ENCODE measurements at regions not wholly inside any gene's neighbourhood (a gene's known extent, or its start where the extent isn't known, plus 50 kb on each side); places are given as distances from the start of the nearest gene placed in this dataset.
A peak's percentile ranks its signal among the peaks of the same experiment; 100 is the strongest.

DNA sequence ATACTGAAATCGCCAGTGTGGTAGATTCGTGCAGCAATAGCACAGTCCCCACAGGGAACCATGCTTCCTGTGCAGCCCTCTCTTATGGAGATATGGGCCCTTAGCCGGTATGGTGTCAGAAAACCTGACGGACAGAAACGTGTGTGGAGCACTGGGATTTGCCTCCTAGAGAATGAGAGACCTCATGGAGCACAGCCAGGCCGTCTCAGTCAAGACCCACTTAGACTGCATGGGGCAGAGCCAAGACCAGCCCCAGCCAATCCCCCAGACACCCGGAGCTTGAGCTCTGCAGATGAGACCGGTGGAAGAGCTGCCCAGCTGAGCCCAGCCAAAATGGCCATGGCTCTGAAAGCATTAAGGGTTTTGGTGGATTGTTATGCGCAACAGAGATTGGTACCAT, 163.7 kb downstream of the DLL1 start:
- no peak overlapping the region for H3K27ac Mint-ChIP-seq
- ATAC-seq = no peak
- no peaks in the 10 kb centered on the region for H3K36me3 Mint-ChIP-seq
- H3K4me1 Mint-ChIP-seq = peaks cover 0 to 6% (median under 1%) of the 10 kb centered on the region in 4 donors
- H3K4me3 Mint-ChIP-seq = no peak overlapping the region
- POLR2A ChIA-PET = interaction anchor here (0.7 kb wide), 2 partner anchors 146 to 328 kb away, joined by 3 to 4 read pairs; no protein-coding TSS in a partner anchor
- DNase-seq = no peak
- H3K27me3 Mint-ChIP-seq = peaks cover 0 to 2% (median 0%) of the 10 kb centered on the region in 5 donors
- peaks cover 0 to 4% (median 2%) of the 10 kb centered on the region in 9 donors for H3K9me3 Mint-ChIP-seq

DNA sequence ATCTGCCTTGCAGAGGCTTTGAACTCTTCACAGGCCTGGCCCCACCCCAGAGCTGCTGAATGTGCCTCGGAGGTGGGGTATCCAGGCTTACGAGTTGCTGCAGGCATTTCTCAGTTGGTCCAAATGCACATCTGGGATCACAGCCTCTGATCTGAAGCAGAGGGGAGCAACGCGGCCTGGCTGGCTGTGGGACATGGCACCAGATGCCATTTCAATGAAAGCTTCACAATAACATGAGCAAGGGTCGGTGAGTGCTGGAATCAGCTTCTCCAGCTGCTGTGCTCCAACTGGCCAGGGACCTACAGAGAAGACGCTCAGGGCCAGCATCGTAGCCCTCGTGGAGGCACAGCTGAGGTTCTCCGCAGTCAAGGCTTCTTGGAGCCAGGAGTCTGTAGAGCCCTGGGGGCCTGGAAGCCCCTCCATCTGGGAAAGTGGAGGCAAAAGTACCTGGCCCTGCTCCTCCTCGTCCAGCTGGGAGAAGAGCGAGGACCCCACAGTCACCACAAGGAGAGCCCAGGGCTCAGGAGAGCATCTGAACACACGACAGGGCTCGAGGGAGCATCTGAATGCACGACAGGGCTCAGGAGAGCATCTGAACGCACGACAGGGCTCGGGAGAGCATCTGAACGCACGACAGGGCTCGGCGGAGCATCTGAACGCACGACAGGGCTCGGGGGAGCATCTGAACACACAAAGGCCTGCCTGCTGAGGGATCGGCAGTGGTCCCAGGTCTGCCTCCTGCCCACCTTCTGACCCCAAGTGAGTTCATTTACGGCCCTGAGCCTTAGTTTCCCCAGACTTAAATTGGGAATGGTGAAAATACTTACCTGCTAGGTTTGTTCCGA, 165.2 kb downstream of the DLL1 start:
- Mint-ChIP-seq H3K4me3 (no peak overlapping the region), H3K27me3 (peaks cover 0 to 2% (median 0%) of the 10 kb centered on the region in 5 donors), H3K4me1 (no peaks in the 10 kb centered on the region), H3K27ac (no peak overlapping the region), H3K36me3 (peaks cover 0 to 10% (median 0%) of the 10 kb centered on the region in 3 donors), H3K9me3 (peaks cover 4 to 18% (median 12%) of the 10 kb centered on the region in 9 donors)
- POLR2A ChIA-PET = no interaction called here
- DNase-seq (peak in 1 of 10 donors; percentile 26), ATAC-seq (no peak)

DNA sequence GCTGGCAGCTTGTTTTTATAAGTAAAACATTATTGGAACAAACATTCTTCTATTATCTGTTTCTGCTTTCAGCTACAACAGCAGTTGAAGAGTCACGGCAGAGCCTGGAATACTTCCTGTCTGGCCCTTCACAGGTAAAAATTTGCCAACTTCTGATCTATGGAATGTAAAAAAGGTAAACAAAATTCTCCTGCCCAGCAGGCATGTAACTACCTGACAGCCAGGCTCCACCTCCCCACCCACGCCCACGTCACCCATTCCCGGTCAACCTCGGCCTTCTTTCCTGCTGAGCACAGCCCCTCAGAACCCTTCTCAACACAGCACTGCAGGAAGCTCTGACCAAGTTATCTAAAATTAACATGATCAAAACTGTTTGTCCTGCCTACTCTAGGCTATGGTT, 166.0 kb downstream of the DLL1 start:
- H3K27me3 Mint-ChIP-seq = peaks cover 0 to 2% (median 0%) of the 10 kb centered on the region in 5 donors
- POLR2A ChIA-PET = no interaction called here
- peaks cover 0 to 17% (median 1%) of the 10 kb centered on the region in 3 donors for H3K36me3 Mint-ChIP-seq
- H3K4me3 Mint-ChIP-seq = no peak overlapping the region
- DNase-seq (no peak), ATAC-seq (no peak)
- H3K9me3 Mint-ChIP-seq = peaks cover 8 to 27% (median 20%) of the 10 kb centered on the region in 9 donors
- H3K4me1 Mint-ChIP-seq = no peaks in the 10 kb centered on the region
- peak overlapping the region in 1 of 10 donors; percentile 43 for H3K27ac Mint-ChIP-seq

DNA sequence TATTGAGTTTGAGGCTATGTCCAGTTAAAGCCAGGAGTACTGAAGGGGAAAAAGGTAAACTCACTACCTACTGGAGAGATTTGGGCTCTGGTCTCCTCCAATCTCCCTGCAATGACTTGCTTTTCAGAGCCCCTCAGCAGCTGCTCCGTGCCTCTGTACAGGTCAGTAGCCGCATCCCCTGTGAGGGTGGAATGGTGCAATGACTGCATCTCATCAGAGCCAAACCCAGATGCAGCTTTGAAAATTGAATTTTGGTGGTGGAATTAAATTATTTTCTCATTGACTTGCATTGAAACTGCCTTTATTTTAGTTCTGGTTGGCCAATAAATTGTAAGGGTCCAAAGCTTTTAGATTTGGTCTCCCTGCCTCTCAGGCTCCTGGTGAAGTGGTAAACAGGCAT, 166.7 kb downstream of the DLL1 start:
- H3K27ac Mint-ChIP-seq = no peak overlapping the region
- no peak for ATAC-seq
- no peaks in the 10 kb centered on the region for H3K4me1 Mint-ChIP-seq
- H3K27me3 Mint-ChIP-seq = peaks cover 0 to 2% (median 0%) of the 10 kb centered on the region in 5 donors
- peaks cover 12 to 34% (median 23%) of the 10 kb centered on the region in 9 donors for H3K9me3 Mint-ChIP-seq
- POLR2A ChIA-PET = no interaction called here
- DNase-seq = no peak
- H3K4me3 Mint-ChIP-seq = no peak overlapping the region
- H3K36me3 Mint-ChIP-seq = peaks cover 0 to 24% (median 5%) of the 10 kb centered on the region in 3 donors

DNA sequence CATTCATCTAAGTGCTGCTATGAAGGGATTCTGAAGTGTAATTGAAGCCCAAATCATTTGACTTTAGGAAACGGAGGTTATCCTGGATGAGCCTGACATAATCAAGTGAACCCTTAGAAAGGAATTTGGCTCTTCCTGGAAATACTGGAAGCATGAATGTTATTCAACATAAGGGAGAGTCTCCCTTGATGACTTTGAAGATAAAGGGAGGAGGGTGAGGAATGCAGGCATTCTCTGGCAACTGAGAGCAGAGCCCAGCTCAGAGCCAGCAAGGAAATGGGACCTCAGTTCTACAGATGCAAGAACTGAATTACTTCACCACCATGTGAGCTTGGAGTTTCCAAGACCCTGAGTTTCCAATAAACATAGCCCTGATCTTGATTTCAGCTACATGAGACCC, 168.2 kb downstream of the DLL1 start:
- peaks cover 0 to 34% (median 12%) of the 10 kb centered on the region in 3 donors for H3K36me3 Mint-ChIP-seq
- peaks cover 13 to 42% (median 29%) of the 10 kb centered on the region in 9 donors for H3K9me3 Mint-ChIP-seq
- no peak overlapping the region for H3K4me3 Mint-ChIP-seq
- peaks cover 0 to 4% (median 0%) of the 10 kb centered on the region in 5 donors for H3K27me3 Mint-ChIP-seq
- ATAC-seq (no peak), DNase-seq (no peak)
- POLR2A ChIA-PET = no interaction called here
- H3K4me1 Mint-ChIP-seq = peaks cover 0 to 4% (median 0%) of the 10 kb centered on the region in 4 donors
- H3K27ac Mint-ChIP-seq = no peak overlapping the region

DNA sequence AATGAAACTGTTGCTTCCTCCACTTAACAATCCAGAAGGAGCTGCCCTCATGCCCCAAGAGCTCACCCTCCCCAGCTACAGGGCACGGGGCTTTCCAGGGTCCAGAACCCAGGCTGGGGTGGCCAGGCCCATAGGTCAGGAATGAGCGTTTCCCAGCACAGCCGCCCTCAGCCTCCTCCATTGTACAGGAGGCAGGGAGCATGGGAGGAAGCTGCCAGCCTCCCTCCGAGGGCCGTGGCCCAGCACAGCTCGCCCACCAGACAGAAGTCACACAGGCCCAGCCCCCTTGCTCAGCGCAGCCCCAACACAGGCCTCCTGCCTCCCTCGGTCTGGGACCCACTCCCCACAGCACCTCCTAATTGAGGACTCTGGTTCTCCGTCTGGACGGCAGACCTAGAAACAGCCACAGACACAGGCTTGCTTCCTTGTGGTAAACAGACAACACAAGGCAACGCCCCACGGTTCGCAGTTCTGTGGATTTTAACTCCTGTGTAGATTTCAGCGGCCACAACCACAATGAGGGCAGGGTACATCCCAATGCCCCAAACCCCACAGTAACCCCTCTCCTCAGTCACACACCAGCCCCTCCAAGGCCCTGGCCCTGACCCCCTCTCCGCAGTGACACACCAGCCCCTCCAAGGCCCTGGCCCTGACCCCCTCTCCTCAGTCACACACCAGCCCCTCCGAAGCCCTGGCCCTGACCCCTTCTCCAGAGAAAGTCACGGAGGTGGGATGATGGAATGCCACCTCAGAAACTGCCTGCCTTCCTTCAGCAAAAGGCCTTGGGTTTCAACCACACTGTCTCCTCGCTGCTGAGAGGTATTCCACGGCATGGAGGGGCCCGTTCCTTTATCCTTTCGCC, 173.5 kb downstream of the DLL1 start:
- Mint-ChIP-seq H3K27ac (peak overlapping the region in 1 of 10 donors; percentile 59), H3K36me3 (peaks cover 0 to 34% (median 12%) of the 10 kb centered on the region in 3 donors), H3K9me3 (peaks cover 13 to 40% (median 28%) of the 10 kb centered on the region in 9 donors), H3K27me3 (peaks cover 0 to 4% (median 0%) of the 10 kb centered on the region in 5 donors), H3K4me1 (peaks cover 0 to 7% (median 1%) of the 10 kb centered on the region in 4 donors), H3K4me3 (no peak overlapping the region)
- POLR2A ChIA-PET = no interaction called here
- ATAC-seq = no peak
- DNase-seq = peak in 2 of 10 donors; percentile 12 to 45

DNA sequence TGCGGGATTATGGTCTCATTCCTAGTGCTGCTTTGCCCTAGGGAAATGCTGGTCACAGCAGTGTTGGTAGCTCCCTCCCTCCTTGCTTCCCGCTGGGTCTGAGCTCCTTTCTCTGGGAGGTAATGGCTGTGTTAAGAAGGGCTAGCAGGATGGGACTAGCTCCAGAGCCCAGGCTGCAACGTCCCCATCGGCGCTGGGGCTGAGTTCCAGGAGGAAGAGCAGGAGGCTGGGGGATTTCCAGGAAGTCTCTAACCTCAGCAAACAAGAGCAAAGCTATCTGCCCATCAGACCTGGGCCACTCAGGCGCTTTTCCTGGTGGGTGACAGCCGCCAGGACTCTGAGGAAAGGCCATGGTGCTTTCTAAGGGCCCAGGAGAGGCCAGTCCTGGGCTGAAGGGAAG, 174.2 kb downstream of the DLL1 start:
- ATAC-seq (no peak), DNase-seq (peak in 1 of 10 donors; percentile 13)
- Mint-ChIP-seq H3K36me3 (peaks cover 0 to 32% (median 12%) of the 10 kb centered on the region in 3 donors), H3K4me3 (no peak overlapping the region), H3K9me3 (peaks cover 10 to 34% (median 27%) of the 10 kb centered on the region in 9 donors), H3K27ac (no peak overlapping the region), H3K4me1 (peaks cover 0 to 7% (median 1%) of the 10 kb centered on the region in 4 donors), H3K27me3 (peaks cover 0 to 3% (median 0%) of the 10 kb centered on the region in 5 donors)
- POLR2A ChIA-PET = no interaction called here

DNA sequence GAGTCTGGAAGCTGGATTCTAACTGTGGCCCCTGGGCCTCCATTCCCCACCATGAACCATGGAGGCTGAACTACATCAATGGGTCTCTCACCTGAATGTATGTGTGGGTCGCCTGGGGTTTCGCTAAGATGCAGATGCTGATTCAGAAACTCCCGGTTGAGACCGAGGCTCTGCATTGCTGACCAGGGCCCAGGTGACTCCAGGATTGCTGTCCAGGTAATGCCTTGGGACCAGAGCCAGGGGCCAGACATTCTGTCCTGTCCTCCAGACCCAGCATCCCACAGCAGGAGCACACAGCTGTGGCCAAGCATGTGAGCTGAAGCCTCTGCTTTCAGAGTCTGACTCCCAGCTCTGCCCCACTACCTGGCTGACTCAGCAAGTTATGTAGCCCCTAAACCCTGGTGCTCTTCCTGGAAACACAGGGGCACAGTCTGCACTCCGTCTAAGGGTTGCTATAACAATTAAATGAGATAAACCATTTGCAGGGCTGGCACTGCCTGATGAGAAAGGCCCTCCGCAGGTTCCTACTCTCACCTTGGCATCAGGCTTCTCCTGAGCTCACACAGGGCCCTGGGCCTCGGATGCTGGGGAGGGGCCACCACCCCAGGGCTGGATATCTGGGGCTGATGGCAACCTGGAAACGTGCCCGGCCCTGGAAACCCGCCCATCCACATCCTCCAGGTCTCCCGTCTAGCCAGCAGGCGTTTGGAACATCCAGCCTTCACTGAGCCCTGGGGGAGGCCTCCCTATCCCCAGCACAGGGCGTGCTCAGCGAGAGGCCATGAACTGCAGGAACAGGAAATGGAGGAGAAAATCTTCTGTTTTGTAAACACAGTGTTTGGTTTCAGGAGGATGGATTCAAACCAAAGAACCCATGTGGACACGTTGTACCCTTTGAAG, 175.7 kb downstream of the DLL1 start:
- Mint-ChIP-seq H3K4me1 (peaks cover 0 to 7% (median 1%) of the 10 kb centered on the region in 4 donors), H3K27me3 (peaks cover 0 to 1% (median 0%) of the 10 kb centered on the region in 5 donors), H3K27ac (peak overlapping the region in 1 of 10 donors; percentile 61), H3K4me3 (no peak overlapping the region), H3K36me3 (peaks cover 0 to 19% (median 12%) of the 10 kb centered on the region in 3 donors), H3K9me3 (peaks cover 1 to 19% (median 13%) of the 10 kb centered on the region in 9 donors)
- no peak for ATAC-seq
- POLR2A ChIA-PET = no interaction called here
- DNase-seq = peak in 2 of 10 donors; percentile 12 to 38

DNA sequence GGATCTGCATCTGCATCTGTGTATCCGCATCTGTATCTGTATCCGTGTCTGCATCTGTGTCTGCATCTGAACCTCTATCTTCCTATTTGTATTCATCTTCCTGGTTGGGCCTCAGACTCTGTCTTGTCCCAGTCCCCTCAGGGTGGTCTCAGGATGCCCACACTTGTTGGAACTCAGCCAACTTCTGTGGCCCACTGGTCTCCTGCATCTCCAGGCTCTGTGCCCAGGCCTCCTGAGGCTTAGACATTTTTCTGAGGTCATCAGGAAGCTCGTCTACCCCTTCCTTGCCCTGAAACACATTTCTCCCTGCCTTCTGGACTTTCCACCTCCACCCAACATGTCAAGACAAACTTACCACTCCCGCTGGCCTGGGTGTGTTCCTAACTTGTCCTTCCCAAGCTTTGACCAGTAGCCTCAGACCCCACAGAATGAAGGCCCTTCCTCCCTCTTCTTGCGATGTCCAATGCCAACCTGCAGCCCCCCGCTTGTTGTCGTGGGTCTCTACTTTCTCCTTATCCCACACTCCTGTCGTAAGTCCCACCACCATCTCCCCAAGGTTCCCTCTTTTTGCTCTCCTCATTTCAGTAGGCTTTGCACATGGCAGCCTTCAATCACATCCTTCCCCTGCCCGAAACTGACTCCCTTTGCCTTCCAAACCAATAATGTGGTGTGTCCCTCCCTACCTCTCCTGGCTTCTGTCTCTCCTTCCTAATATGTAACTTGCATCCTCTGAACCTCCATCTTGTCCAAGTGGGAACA, 176.5 kb downstream of the DLL1 start:
- DNase-seq (peak in 2 of 10 donors; percentile 6 to 24), ATAC-seq (no peak)
- Mint-ChIP-seq H3K4me1 (peaks cover 0 to 7% (median 1%) of the 10 kb centered on the region in 4 donors), H3K27me3 (peaks cover 0 to 1% (median 0%) of the 10 kb centered on the region in 5 donors), H3K4me3 (no peak overlapping the region), H3K27ac (peak overlapping the region in 4 of 10 donors; percentile 13 to 61 (median 30)), H3K9me3 (peaks cover 0 to 11% (median 6%) of the 10 kb centered on the region in 9 donors), H3K36me3 (peaks cover 0 to 12% (median 8%) of the 10 kb centered on the region in 3 donors)
- POLR2A ChIA-PET = no interaction called here

DNA sequence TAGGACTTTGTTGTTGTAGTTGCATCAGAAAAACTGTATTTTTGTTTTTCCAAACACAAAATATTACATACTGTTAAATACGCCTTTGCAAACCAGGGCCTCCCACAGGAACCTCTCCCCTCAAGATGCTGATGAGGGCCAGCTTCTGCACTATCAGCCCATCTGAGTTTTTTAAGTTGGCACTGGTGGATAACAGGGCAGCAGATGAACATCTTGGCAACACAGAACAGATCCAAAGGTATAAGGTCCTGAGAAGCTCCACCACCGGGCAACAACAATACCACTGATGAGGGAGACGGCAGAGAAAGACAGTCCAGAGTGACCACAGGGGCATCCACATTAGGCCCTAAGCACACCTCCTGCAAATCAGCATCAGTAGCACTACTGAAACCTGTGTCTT, 177.7 kb downstream of the DLL1 start:
- Mint-ChIP-seq H3K4me1 (peaks cover 0 to 5% (median 1%) of the 10 kb centered on the region in 4 donors), H3K9me3 (peaks cover 0 to under 1% (median 0%) of the 10 kb centered on the region in 9 donors), H3K27ac (peak overlapping the region in 1 of 10 donors; percentile 25), H3K27me3 (peaks cover 0 to 2% (median 0%) of the 10 kb centered on the region in 5 donors), H3K4me3 (no peak overlapping the region), H3K36me3 (peaks cover 0 to 3% (median 0%) of the 10 kb centered on the region in 3 donors)
- DNase-seq (peak in 1 of 10 donors; percentile 3), ATAC-seq (no peak)
- POLR2A ChIA-PET = no interaction called here

DNA sequence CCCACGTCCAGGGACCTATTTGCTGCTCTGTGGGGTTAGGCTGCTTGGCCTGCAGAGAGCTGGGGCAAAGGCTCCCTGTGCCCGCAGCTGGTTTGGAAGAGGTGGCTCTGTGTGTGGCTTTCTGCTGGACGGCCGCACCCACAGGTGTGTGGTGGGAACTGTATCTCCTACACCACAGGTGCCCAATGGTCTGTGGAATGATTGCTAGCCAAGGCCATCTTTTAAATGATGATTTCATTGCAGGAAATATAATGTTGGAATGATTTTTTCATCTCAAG, 178.4 kb downstream of the DLL1 start:
- H3K27me3 Mint-ChIP-seq = peaks cover 0 to 4% (median 0%) of the 10 kb centered on the region in 5 donors
- peak overlapping the region in 1 of 10 donors; percentile 19 for H3K27ac Mint-ChIP-seq
- ATAC-seq (no peak), DNase-seq (peak in 1 of 10 donors; percentile 3)
- H3K9me3 Mint-ChIP-seq = no peaks in the 10 kb centered on the region
- H3K4me3 Mint-ChIP-seq = no peak overlapping the region
- no peaks in the 10 kb centered on the region for H3K36me3 Mint-ChIP-seq
- POLR2A ChIA-PET = interaction anchor here (0.8 kb wide), 1 partner anchor 9 kb away, joined by 3 read pairs; no protein-coding TSS in a partner anchor
- peaks cover 0 to 3% (median 1%) of the 10 kb centered on the region in 4 donors for H3K4me1 Mint-ChIP-seq

Data from naive thymus-derived CD8-positive, alpha-beta T cell (primary cell).